OCI-LY1 (cell line): ENCODE measurements at regions not wholly inside any gene's neighbourhood (a gene's known extent, or its start where the extent isn't known, plus 50 kb on each side); places are given as distances from the start of the nearest gene placed in this dataset.

Source experiments
- H2AFZ ChIP-seq: fragments of 200-600 bp; sonication (generic), shearing (Covaris generic); 2 replicates; pipeline ENCODE4 v1.6.0; 2014; ENCODE audit warnings: antibody characterized with exemption, mild to moderate bottlenecking, low read length
- H3F3A ChIP-seq: fragments of 200-600 bp; sonication (generic), shearing (Covaris generic); 2 replicates; pipeline ENCODE4 v1.6.0; 2014; ENCODE audit warnings: mild to moderate bottlenecking, antibody characterized with exemption, low read length, moderate library complexity; ENCODE audit not compliant: insufficient read depth
- H3K27ac ChIP-seq: fragments of 200-600 bp; sonication (generic); 2 replicates; pipeline ENCODE4 v1.5.1; 2014; ENCODE audit warnings: low read length, mixed run types, mild to moderate bottlenecking, low read depth; ENCODE audit not compliant: poor library complexity, severe bottlenecking
- H3K27me3 ChIP-seq: fragments of 200-600 bp; sonication (generic); 2 replicates; pipeline ENCODE4 v1.6.0; 2014; ENCODE audit warnings: antibody characterized with exemption, mild to moderate bottlenecking, low read length, moderate library complexity; ENCODE audit not compliant: insufficient read depth
- H3K36me3 ChIP-seq: fragments of 200-600 bp; sonication (generic); 2 replicates; pipeline ENCODE4 v1.6.1; 2014; ENCODE audit warnings: mild to moderate bottlenecking, antibody characterized with exemption, low read length, moderate library complexity, mixed read lengths; ENCODE audit not compliant: insufficient read depth
- H3K4me1 ChIP-seq: fragments of 200-600 bp; sonication (generic); 2 replicates; pipeline ENCODE4 v1.5.1; 2014; ENCODE audit warnings: mild to moderate bottlenecking, low read length, moderate library complexity; ENCODE audit not compliant: insufficient read depth, severe bottlenecking
- H3K4me2 ChIP-seq: fragments of 200-600 bp; sonication (generic), shearing (Covaris generic); 2 replicates; pipeline ENCODE4 v1.6.1; 2014; ENCODE audit warnings: low read length
- H3K4me3 ChIP-seq: fragments of 200-600 bp; sonication (generic); 2 replicates; pipeline ENCODE4 v1.5.1; 2014; ENCODE audit warnings: low read length, low read depth, mild to moderate bottlenecking, mixed read lengths; ENCODE audit not compliant: poor library complexity, severe bottlenecking
- H3K79me2 ChIP-seq: fragments of 200-600 bp; shearing (Covaris generic); 2 replicates; pipeline ENCODE4 v1.6.1; 2016; ENCODE audit warnings: mixed run types, low read length, mixed read lengths; ENCODE audit not compliant: insufficient read depth
- H3K9ac ChIP-seq: fragments of 200-600 bp; sonication (generic), shearing (Covaris generic); 2 replicates; pipeline ENCODE4 v1.6.1; 2014; ENCODE audit warnings: mild to moderate bottlenecking, low read length, mixed read lengths
- H3K9me2 ChIP-seq: fragments of 200-600 bp; sonication (generic), shearing (Covaris generic); 2 replicates; pipeline ENCODE4 v1.6.1; 2014; ENCODE audit warnings: low read depth, mild to moderate bottlenecking, low read length, mixed read lengths
- H3K9me3 ChIP-seq: fragments of 200-600 bp; shearing (Covaris generic); 2 replicates; pipeline ENCODE4 v1.6.1; 2014; ENCODE audit warnings: low read length, mixed read lengths
- H4K20me1 ChIP-seq: fragments of 200-600 bp; sonication (generic), shearing (Covaris generic); 2 replicates; pipeline ENCODE4 v1.6.0; 2016; ENCODE audit warnings: mild to moderate bottlenecking, low read length; ENCODE audit not compliant: insufficient read depth
- EZH2 ChIP-seq: fragments of 200-600 bp; sonication (generic), shearing (Covaris generic); IDR thresholded peaks from 2 replicates; pipeline ENCODE4 v1.8.0; 2017; ENCODE audit warnings: borderline replicate concordance, mixed run types, mild to moderate bottlenecking, antibody characterized with exemption, low read length, moderate library complexity, mixed read lengths
- TF ChIP-seq, protein P1 (sequence below): fragments of 200-600 bp; sonication (generic), shearing (Covaris generic); IDR thresholded peaks from 2 replicates; pipeline ENCODE4 v1.5.1; 2017; ENCODE audit warnings: mild to moderate bottlenecking, antibody characterized with exemption, low read length, moderate library complexity, mixed read lengths

DNA sequence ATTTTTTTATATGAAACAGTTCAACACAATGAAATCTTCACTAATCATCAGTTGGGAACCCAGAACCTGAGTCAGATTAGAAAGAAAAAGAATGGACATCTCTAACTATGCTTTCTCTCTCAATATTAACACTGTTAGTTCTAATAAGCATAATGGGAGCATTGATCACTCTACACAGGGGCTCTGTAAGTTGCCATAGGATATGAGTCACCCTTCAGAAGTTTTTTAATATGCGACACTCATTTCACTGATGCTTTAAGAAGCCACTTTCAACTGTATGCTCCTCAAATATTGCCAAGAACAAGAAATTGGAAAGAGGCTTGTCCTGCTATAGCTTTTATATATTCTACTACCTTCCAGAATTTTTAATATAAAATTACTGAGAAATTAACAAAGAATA lies 187.0 kb downstream of the AASDH start:
- no peak overlapping the region for H3K4me3 ChIP-seq
- H3K9me2 ChIP-seq = no peaks in the 10 kb centered on the region
- no peak overlapping the region for H3K27ac ChIP-seq
- H3K9ac ChIP-seq = no peak overlapping the region
- no peaks in the 10 kb centered on the region for H4K20me1 ChIP-seq
- H3K4me2 ChIP-seq = no peak overlapping the region
- TF ChIP-seq EZH2 = no peak
- TF ChIP-seq, protein P1, sequence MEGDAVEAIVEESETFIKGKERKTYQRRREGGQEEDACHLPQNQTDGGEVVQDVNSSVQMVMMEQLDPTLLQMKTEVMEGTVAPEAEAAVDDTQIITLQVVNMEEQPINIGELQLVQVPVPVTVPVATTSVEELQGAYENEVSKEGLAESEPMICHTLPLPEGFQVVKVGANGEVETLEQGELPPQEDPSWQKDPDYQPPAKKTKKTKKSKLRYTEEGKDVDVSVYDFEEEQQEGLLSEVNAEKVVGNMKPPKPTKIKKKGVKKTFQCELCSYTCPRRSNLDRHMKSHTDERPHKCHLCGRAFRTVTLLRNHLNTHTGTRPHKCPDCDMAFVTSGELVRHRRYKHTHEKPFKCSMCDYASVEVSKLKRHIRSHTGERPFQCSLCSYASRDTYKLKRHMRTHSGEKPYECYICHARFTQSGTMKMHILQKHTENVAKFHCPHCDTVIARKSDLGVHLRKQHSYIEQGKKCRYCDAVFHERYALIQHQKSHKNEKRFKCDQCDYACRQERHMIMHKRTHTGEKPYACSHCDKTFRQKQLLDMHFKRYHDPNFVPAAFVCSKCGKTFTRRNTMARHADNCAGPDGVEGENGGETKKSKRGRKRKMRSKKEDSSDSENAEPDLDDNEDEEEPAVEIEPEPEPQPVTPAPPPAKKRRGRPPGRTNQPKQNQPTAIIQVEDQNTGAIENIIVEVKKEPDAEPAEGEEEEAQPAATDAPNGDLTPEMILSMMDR = no peak
- H3F3A ChIP-seq = no peaks in the 10 kb centered on the region
- no peaks in the 10 kb centered on the region for H3K27me3 ChIP-seq
- no peak overlapping the region for H2AFZ ChIP-seq
- no peaks in the 10 kb centered on the region for H3K36me3 ChIP-seq
- H3K9me3 ChIP-seq = no peaks in the 10 kb centered on the region
- H3K4me1 ChIP-seq = no peaks in the 10 kb centered on the region
- H3K79me2 ChIP-seq = no peaks in the 10 kb centered on the region

DNA sequence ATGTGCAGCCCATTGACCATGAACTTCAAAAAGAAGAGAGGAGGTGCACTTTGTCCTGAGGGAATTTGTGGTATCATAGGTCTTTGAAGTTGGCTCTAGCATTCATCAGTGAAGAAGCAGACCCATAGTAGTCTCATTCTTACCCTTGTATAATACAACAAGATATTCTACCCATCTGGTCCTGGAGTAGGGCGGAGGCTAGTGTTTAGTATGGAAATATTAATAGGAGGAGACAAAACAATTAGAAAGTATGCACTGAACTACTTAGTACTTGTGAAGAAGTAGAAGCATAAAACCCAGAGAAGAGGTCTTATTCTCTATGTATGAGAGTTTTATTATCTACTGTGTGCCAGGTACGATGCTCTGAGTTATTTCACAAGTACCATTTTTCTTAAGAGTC lies 189.0 kb downstream of the AASDH start:
- no peaks in the 10 kb centered on the region for H3K36me3 ChIP-seq
- no peak overlapping the region for H3K9ac ChIP-seq
- no peaks in the 10 kb centered on the region for H3K27me3 ChIP-seq
- H3K4me1 ChIP-seq = no peaks in the 10 kb centered on the region
- no peak overlapping the region for H3K4me3 ChIP-seq
- no peaks in the 10 kb centered on the region for H3K9me2 ChIP-seq
- H3F3A ChIP-seq = no peaks in the 10 kb centered on the region
- H3K27ac ChIP-seq = no peak overlapping the region
- no peak overlapping the region for H2AFZ ChIP-seq
- H3K79me2 ChIP-seq = no peaks in the 10 kb centered on the region
- no peak overlapping the region for H3K4me2 ChIP-seq
- no peaks in the 10 kb centered on the region for H4K20me1 ChIP-seq
- TF ChIP-seq, protein P1 = no peak
- no peak for TF ChIP-seq EZH2
- no peaks in the 10 kb centered on the region for H3K9me3 ChIP-seq

DNA sequence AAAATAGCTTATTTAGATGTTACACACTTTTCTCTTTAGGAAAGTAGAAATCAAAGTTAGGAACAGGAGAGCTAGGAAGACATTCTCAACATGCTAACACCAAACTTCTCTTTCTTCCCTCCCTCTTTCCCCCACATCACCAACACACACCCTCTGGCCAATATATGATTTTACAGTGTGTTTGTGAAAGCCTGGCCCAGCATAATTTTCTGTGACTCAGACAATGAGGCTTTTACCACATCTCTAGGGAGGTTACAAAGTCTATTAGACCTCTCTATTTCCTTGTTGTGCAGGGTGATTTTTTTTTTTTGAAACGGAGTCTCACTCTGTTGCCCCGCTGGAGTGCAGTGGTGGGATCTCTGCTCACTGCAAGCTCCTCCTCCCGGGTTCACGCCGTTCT lies 189.9 kb downstream of the AASDH start:
- no peaks in the 10 kb centered on the region for H3K9me2 ChIP-seq
- H3K36me3 ChIP-seq = no peaks in the 10 kb centered on the region
- H3K27ac ChIP-seq = no peak overlapping the region
- H3K4me2 ChIP-seq = no peak overlapping the region
- no peaks in the 10 kb centered on the region for H3K27me3 ChIP-seq
- H3F3A ChIP-seq = no peaks in the 10 kb centered on the region
- H3K4me1 ChIP-seq = no peaks in the 10 kb centered on the region
- no peak overlapping the region for H2AFZ ChIP-seq
- H4K20me1 ChIP-seq = no peaks in the 10 kb centered on the region
- no peaks in the 10 kb centered on the region for H3K9me3 ChIP-seq
- no peak overlapping the region for H3K9ac ChIP-seq
- no peaks in the 10 kb centered on the region for H3K79me2 ChIP-seq
- H3K4me3 ChIP-seq = no peak overlapping the region
- TF ChIP-seq, protein P1 = no peak
- no peak for TF ChIP-seq EZH2
